ENCODE measurements at regions not wholly inside any gene's neighbourhood (a gene's known extent, or its start where the extent isn't known, plus 50 kb on each side); places are given as distances from the start of the nearest gene placed in this dataset.
"Not testable (repeated sequence)": the region's sequence is repeated elsewhere in the genome, so short reads cannot be mapped to it uniquely, and the experiment has no call there.

- DNase-seq, result no peak
These were observed 211.2 kb upstream of the LRIG3 start for GRCh38 chr12:59131462-59131861.

- no peak for DNase-seq
These were observed 202.5 kb upstream of the LRIG3 start for GRCh38 chr12:59122784-59123183.

DNA sequence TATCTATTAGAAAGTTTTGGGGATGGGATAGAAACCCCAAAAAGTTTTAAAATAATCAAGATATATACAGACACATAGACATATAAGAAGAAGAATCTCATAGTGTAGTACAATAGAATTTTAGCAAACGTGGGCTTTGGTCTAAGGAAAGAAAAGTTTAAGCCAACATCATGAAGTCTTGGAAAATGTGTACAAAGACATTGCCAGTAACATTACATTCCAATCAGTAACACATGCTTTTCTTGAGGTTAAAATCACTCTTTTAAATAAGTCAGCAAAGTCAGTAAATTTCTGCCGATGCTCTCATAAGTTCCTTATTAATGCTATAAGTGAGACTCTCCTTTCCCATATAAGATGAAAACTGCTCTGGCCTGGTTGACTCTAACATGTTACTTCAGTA is 201.1 kb upstream of the LRIG3 start:
- DNase-seq, result no peak

GRCh38 chr12:59119676-59120075 is 199.4 kb upstream of the LRIG3 start:
- DNase-seq, result no peak

DNA sequence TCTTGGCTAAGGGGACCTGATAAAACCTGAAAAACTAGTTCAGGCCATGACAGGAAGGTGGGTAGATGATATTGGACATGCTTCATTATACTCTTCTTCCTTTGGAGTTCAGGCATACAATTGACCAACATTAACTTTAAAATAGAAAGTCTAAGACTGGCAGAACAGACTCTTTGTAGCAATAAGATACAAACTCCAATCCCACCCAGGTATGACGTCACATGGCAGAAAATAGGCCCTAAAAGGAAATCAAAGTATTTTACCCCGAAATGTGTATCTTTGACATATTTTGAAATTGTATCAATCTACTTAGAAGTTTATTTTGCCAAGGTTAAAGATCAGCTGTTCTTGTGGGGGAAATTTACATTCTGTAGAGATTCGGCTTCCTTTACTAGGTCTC is 198.1 kb upstream of the LRIG3 start:
- DNase-seq, result no peak

GRCh38 chr12:59115995-59116394 is 195.7 kb upstream of the LRIG3 start:
- no peak for DNase-seq

DNA sequence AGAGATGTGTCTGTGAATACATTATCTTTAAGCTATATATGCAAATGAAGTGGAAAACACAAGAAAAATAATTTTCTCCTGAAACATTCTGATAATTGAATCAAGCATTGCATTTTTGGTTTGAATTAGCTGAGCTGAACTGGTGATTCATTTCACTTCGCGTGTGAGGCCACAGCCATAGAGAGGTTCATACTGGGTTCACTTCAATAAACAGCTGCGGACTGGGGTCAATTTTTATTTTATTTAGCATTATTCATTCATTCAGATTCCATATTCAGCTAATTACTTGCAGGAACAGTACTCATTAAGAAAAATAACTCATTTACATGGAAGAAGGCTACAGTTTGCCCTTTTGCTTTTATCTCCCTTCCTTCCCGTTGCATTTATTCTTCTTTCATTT is 195.2 kb upstream of the LRIG3 start:
- no peak for DNase-seq

- peak; percentile 33 for DNase-seq
These were observed 193.7 kb upstream of the LRIG3 start for GRCh38 chr12:59113831-59114615.

- no peak for DNase-seq
These were observed 191.5 kb upstream of the LRIG3 start for GRCh38 chr12:59111851-59112250.

- not testable (repeated sequence) for DNase-seq
These were observed 188.2 kb upstream of the LRIG3 start for GRCh38 chr12:59108516-59108915.

DNA sequence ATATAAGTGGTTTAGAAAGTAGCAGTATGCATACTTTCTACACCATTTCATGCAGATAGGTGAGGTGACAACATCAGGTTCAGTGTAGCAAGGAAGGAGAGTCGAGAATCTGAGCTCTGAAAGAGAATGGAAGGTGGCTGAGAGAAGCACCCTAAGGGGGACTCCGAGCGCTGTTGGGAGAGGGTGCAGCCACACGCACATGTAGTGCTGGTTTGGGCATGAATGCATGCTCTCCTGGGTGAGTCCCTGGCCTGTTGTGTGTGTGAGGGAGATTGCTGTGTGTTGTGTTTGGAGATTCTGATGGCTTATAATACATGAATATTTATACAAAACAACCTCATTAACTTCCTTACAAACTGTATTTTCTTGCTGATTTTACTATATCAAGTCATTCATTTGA is 180.3 kb upstream of the LRIG3 start:
- DNase-seq, result no peak

- DNase-seq, result no peak
These were observed 177.6 kb upstream of the LRIG3 start for GRCh38 chr12:59097876-59098275.

DNA sequence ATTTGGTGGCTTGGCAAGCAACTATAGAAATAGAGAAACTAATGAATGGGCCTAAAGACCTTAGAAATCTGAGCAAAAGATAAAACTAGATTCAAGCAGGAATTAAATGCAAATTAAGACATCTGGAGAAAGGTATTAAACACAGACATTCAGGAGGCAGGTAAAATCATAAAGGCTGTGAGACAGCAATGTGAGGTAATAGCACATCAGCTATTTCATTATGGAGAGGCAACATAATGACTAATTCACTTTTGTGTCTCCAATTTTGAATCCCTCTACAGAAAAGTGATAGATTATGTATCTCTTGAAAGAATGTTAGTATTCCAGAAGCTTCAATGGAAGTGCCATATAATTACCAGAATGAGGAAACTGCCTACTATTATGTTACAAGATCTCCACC is 175.9 kb upstream of the LRIG3 start:
- DNase-seq, result no peak

GRCh38 chr12:59093073-59093772 is 172.9 kb upstream of the LRIG3 start:
- DNase-seq, result no peak

GRCh38 chr12:59088673-59089072 is 168.4 kb upstream of the LRIG3 start:
- DNase-seq, result no peak

DNA sequence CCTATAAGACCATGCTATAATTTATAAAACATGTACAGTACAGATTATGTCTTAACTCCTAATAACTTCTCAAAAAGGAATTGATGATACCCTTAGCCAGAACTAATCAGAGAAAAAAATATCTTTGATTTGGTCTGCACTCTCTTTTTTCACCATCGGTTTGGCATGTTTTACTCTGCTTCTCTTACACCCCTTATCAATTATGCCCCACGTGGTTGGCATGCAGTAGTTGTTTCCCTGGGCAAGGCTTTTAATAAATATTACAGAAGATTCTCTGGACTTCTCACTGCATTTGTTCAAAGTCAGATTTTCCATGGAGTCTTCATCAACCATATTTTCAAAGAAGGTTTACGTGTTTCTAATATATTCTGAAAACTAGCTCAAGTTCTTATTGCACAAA is 167.4 kb upstream of the LRIG3 start:
- DNase-seq, result no peak

GRCh38 chr12:59087077-59087673 is 166.9 kb upstream of the LRIG3 start:
- DNase-seq, result no peak

DNA sequence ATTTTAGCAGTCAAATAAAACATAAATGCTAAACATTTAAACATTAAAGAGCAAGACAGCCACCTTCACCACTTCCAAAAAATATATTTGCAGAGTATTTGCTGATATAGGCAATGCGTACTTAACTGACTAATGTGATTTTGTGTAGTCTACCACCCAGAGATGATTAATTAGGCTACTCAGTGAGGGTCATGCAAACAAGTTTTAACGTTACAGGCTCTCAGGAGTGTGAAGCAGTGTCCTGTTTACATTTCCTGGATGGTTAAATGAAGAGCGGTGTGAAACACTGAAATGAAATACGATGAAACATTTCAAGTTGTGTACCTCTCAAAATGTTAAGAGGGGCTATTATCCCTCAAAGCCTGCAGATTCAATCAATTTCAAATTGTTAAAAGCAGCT is 165.8 kb upstream of the LRIG3 start:
- DNase-seq, result no peak

DNA sequence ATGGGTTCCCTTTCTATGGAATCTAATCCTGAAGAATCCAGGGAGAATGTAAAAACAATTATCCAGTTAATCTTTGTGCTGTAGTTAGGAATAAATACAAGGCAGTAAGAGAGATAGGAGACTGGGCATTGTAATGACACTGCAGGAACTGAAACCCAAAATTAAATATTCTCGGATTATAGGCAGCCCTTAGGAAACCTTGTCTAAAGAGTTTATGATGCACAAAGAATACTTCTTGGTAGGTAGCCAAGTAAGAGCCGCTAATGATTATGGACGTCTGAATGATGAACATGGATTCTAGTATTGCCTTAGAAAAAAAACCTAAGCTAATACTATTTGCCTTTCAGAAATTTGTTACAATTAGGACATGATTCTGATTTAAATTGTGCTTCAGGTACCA is 165.4 kb upstream of the LRIG3 start:
- no peak for DNase-seq

- no peak for DNase-seq
These were observed 164.4 kb upstream of the LRIG3 start for GRCh38 chr12:59084511-59085375.

GRCh38 chr12:59082952-59083351 is 162.6 kb upstream of the LRIG3 start:
- DNase-seq, result no peak

- no peak for DNase-seq
These were observed 159.8 kb upstream of the LRIG3 start for GRCh38 chr12:59080101-59080500.

DNA sequence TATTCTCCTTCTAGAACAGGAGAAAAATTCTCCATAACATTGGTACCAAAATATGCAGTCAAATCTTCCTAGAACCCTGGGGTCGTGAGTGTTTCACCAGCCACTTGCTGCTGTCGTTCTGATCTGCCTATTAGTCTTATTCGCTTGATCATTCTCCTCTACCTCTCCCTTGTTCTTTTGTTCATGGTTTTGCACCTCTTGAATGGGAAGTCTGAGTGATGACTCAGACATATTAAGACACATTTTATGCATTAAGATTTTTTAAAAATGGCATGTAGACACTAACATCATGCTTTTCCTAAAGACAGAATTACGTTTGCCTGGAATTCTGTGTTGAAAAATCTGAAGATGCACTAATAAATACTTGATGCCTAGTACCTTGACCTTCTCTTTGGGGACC is 159.2 kb upstream of the LRIG3 start:
- no peak for DNase-seq
